KMS-11 (cell line): ENCODE measurements at regions not wholly inside any gene's neighbourhood (a gene's known extent, or its start where the extent isn't known, plus 50 kb on each side); places are given as distances from the start of the nearest gene placed in this dataset.
"Not testable (repeated sequence)": the region's sequence is repeated elsewhere in the genome, so short reads cannot be mapped to it uniquely, and the experiment has no call there.

Experiments
- H2AFZ ChIP-seq: fragments of 200-600 bp; sonication (generic); 2 replicates; pipeline ENCODE4 v1.6.1; 2016; ENCODE audit warnings: antibody characterized with exemption, mixed run types, low read depth
- H3K27ac ChIP-seq: fragments of 200-600 bp; sonication (generic); 2 replicates; pipeline ENCODE4 v1.6.1; 2016; ENCODE audit warnings: mild to moderate bottlenecking, mixed run types
- H3K27me3 ChIP-seq: fragments of 200-600 bp; sonication (generic); 2 replicates; pipeline ENCODE4 v1.6.1; 2017; ENCODE audit warnings: mild to moderate bottlenecking, low read depth, mixed run types, moderate library complexity; ENCODE audit not compliant: insufficient read depth
- H3K36me3 ChIP-seq: fragments of 200-600 bp; sonication (generic); 2 replicates; pipeline ENCODE4 v1.6.1; 2017; ENCODE audit warnings: mild to moderate bottlenecking, mixed run types; ENCODE audit not compliant: insufficient read depth
- H3K4me1 ChIP-seq: fragments of 200-600 bp; sonication (generic); 2 replicates; pipeline ENCODE4 v1.6.1; 2016; ENCODE audit warnings: mild to moderate bottlenecking, low read depth, mixed run types; ENCODE audit not compliant: poor library complexity, severe bottlenecking
- H3K4me2 ChIP-seq: fragments of 200-600 bp; sonication (generic); 2 replicates; pipeline ENCODE4 v1.7.0; 2016; ENCODE audit warnings: mild to moderate bottlenecking, mixed run types
- H3K4me3 ChIP-seq: fragments of 200-600 bp; sonication (generic); IDR thresholded peaks from 2 replicates; pipeline ENCODE4 v1.6.1; 2017; ENCODE audit warnings: low read depth, low read length, mixed read lengths; ENCODE audit not compliant: insufficient read depth
- H3K79me2 ChIP-seq: fragments of 200-600 bp; sonication (generic); 2 replicates; pipeline ENCODE4 v1.6.1; 2016; ENCODE audit warnings: low read depth, mixed run types; ENCODE audit not compliant: insufficient read depth
- H3K9ac ChIP-seq: fragments of 200-600 bp; sonication (generic); 2 replicates; pipeline ENCODE4 v1.6.1; 2016; ENCODE audit warnings: mild to moderate bottlenecking, mixed run types
- H4K20me1 ChIP-seq: fragments of 200-600 bp; sonication (generic); 2 replicates; pipeline ENCODE4 v1.6.1; 2016; ENCODE audit warnings: mild to moderate bottlenecking, mixed run types; ENCODE audit not compliant: insufficient read depth
- TF ChIP-seq, protein P1 (sequence below): fragments of 200-600 bp; sonication (generic); conservative IDR thresholded peaks from 2 replicates; pipeline ENCODE4 v1.6.1; 2017; ENCODE audit warnings: low read depth, mild to moderate bottlenecking, antibody characterized with exemption, low read length, moderate library complexity, mixed read lengths

- Histone ChIP-seq H3K4me2 (no peak overlapping the region), H3K36me3 (no peaks in the 10 kb centered on the region), H3K27me3 (no peaks in the 10 kb centered on the region), H3K9ac (no peak overlapping the region), H3K4me3 (no peak overlapping the region), H2AFZ (no peak overlapping the region), H3K79me2 (no peaks in the 10 kb centered on the region), H3K4me1 (no peaks in the 10 kb centered on the region), H4K20me1 (no peaks in the 10 kb centered on the region), H3K27ac (no peak overlapping the region)
- TF ChIP-seq, protein P1, sequence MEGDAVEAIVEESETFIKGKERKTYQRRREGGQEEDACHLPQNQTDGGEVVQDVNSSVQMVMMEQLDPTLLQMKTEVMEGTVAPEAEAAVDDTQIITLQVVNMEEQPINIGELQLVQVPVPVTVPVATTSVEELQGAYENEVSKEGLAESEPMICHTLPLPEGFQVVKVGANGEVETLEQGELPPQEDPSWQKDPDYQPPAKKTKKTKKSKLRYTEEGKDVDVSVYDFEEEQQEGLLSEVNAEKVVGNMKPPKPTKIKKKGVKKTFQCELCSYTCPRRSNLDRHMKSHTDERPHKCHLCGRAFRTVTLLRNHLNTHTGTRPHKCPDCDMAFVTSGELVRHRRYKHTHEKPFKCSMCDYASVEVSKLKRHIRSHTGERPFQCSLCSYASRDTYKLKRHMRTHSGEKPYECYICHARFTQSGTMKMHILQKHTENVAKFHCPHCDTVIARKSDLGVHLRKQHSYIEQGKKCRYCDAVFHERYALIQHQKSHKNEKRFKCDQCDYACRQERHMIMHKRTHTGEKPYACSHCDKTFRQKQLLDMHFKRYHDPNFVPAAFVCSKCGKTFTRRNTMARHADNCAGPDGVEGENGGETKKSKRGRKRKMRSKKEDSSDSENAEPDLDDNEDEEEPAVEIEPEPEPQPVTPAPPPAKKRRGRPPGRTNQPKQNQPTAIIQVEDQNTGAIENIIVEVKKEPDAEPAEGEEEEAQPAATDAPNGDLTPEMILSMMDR, result no peak
Measured at GRCh38 chr13:21889651-21890050, 218.8 kb downstream of the FGF9 start.

- not testable (repeated sequence) for H3K4me1 ChIP-seq
Measured at GRCh38 chr13:21890220-21890619, 219.3 kb downstream of the FGF9 start.

GRCh38 chr13:21894091-21894490, 223.2 kb downstream of the FGF9 start:
- H3K27me3 ChIP-seq, result no peaks in the 10 kb centered on the region
- no peaks in the 10 kb centered on the region for H3K79me2 ChIP-seq
- H3K4me1 ChIP-seq, result no peaks in the 10 kb centered on the region
- H3K27ac ChIP-seq, result no peak overlapping the region
- H3K9ac ChIP-seq, result no peak overlapping the region
- no peaks in the 10 kb centered on the region for H4K20me1 ChIP-seq
- TF ChIP-seq, protein P1, result no peak
- H2AFZ ChIP-seq, result no peak overlapping the region
- no peaks in the 10 kb centered on the region for H3K36me3 ChIP-seq
- H3K4me3 ChIP-seq, result no peak overlapping the region
- no peak overlapping the region for H3K4me2 ChIP-seq

More at GRCh38 chr13:21890220-21890619, 219.3 kb downstream of the FGF9 start:
- H3K4me2 ChIP-seq, H3K27ac ChIP-seq, H2AFZ ChIP-seq, H3K4me3 ChIP-seq, H3K36me3 ChIP-seq, H3K79me2 ChIP-seq, H3K9ac ChIP-seq, H4K20me1 ChIP-seq, H3K27me3 ChIP-seq: not testable (repeated sequence)

DNA sequence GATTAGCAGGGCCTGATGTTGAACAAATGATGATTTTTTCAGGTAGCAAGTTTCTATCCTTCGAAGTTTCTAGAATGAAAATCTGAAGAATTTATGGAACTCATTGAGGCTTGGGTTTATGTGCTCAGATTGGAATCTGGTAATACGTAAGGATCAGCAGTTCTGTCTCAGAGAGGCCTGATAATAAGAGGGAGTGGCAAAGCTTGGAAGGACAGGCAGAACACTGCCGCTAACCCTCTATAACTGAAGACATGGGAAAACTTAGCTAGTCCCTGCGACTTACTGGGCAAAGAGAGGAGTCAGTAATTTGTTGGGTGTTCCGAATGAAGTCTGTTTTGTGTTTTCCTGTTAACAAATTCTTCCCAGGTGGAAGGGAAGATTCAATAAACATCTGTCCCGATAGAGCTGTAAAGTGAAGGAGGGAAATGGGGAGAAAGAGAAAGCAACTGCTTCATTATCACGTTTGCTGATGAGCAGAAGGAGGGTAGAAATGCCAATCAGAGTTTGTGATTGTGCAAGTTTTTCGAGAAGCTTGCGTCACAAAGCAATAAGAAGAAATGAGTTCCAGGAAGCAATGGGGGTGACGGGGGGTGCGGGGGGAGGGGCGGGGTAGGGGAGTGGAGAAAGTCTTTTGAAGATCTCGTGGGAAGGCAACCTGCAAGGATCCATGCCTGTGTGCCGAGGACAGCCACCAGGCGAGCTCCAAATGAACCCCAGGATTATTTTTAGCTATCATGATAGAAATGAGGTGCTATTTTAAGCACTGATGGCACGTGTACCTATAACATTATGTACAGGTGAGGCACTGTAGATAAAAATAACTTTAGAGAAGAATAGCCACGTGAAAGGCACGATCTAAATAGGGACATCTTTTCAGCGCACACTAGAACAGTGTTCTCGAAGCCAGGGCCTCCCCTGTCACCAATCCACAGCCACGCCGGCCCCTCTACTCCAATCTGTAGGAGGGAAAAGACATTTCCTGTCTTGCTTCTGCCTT, 224.1 kb downstream of the FGF9 start:
- TF ChIP-seq, protein P1, result no peak

GRCh38 chr13:21895779-21896178, 224.9 kb downstream of the FGF9 start:
- no peak overlapping the region for H3K27ac ChIP-seq
- no peak overlapping the region for H3K9ac ChIP-seq
- no peaks in the 10 kb centered on the region for H3K4me1 ChIP-seq
- no peak overlapping the region for H3K4me2 ChIP-seq
- H3K4me3 ChIP-seq, result no peak overlapping the region
- no peaks in the 10 kb centered on the region for H3K79me2 ChIP-seq
- H3K27me3 ChIP-seq, result no peaks in the 10 kb centered on the region
- no peaks in the 10 kb centered on the region for H3K36me3 ChIP-seq
- TF ChIP-seq, protein P1, result no peak
- no peaks in the 10 kb centered on the region for H4K20me1 ChIP-seq
- H2AFZ ChIP-seq, result no peak overlapping the region

More for the DNA sequence above, 224.1 kb downstream of the FGF9 start:
- H3K27me3 ChIP-seq, result no peaks in the 10 kb centered on the region
- no peak overlapping the region for H3K27ac ChIP-seq
- no peaks in the 10 kb centered on the region for H3K36me3 ChIP-seq
- no peaks in the 10 kb centered on the region for H3K4me1 ChIP-seq
- no peaks in the 10 kb centered on the region for H4K20me1 ChIP-seq
- H3K9ac ChIP-seq, result no peak overlapping the region
- no peak overlapping the region for H3K4me3 ChIP-seq
- H3K4me2 ChIP-seq, result no peak overlapping the region
- no peak overlapping the region for H2AFZ ChIP-seq
- no peaks in the 10 kb centered on the region for H3K79me2 ChIP-seq
